BJ (cell line): ENCODE measurements at regions not wholly inside any gene's neighbourhood (a gene's known extent, or its start where the extent isn't known, plus 50 kb on each side); places are given as distances from the start of the nearest gene placed in this dataset.

Source experiments
- CTCF ChIA-PET: fragments of 350-600 bp; formaldehyde crosslinking; extraction: SDS; loops from one replicate; lab custom pipeline; 2021; ENCODE audit warnings: antibody characterized with exemption, inconsistent platforms; lab: Yijun Ruan, JAX
- POLR2A ChIA-PET: fragments of 300-600 bp; sonication (Branson Sonifier 250); formaldehyde crosslinking; extraction: SDS; loops from one replicate; lab custom pipeline; 2021; ENCODE audit warnings: antibody characterized with exemption; lab: Charles Lee
- DNase-seq: peaks from one replicate; pipeline ENCODE4 v3.0.0-alpha.2; 2011; ENCODE audit warnings: low read depth
- H3K27me3 ChIP-seq: 2 replicates; pipeline ENCODE4 v1.6.0; 2011; ENCODE audit warnings: low read length; ENCODE audit not compliant: control insufficient read depth, insufficient read depth
- H3K36me3 ChIP-seq: 2 replicates; pipeline ENCODE4 v1.5.1; 2011; ENCODE audit warnings: low read length; ENCODE audit not compliant: control insufficient read depth, insufficient read depth
- H3K4me3 ChIP-seq: 2 replicates; pipeline ENCODE4 v1.5.1; 2011; ENCODE audit warnings: low read depth, mild to moderate bottlenecking, control low read depth, low read length
- CTCF ChIP-seq: IDR thresholded peaks from 2 replicates; pipeline ENCODE4 v1.5.1; 2011; ENCODE audit warnings: low read depth, mild to moderate bottlenecking, control low read depth, inconsistent platforms, low read length, moderate library complexity; ENCODE audit not compliant: insufficient read depth

DNA sequence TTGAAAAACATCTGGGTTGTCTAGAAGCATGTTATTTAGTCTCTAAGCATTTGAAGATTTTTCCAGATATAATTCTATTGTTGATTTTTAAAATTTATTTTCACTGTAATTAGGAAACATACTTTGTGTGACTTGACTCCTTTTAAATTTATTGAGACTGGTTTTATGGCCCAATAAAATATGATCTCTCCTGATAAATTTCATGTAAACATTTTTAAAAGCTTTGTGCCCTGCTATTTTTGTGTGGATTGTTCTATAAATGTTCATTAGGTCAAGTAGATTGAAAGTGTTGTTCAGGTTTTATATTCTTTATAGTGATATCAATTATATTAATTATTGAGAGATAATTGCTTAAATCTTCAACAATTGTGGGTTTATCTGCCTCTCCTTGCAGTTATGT, 105.4 kb downstream of the RFX6 start:
- no peak for DNase-seq
- Histone ChIP-seq H3K36me3 (no peaks in the 10 kb centered on the region), H3K4me3 (no peak overlapping the region), H3K27me3 (no peaks in the 10 kb centered on the region)
- ChIA-PET POLR2A (no interaction called here), CTCF (no interaction called here)
- no peak for TF ChIP-seq CTCF

DNA sequence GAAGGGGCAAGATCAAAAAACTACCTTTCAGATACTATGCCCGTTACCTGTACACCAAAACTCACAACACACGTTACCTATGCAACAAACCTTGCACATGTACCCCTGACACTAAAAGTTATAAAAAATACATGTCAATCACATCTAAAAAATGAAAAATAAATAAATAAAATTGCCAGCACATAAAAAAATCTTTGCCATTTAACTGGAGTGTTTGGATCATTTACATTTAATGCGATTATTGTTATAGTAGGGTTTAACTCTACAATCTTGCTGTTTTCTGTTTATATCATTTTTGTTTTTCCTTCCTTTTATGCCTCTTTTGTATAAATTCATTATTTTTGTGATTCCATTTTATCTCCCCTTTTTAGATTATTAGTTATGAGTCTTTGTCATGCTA, 106.3 kb downstream of the RFX6 start:
- Histone ChIP-seq H3K27me3 (no peaks in the 10 kb centered on the region), H3K4me3 (no peak overlapping the region), H3K36me3 (no peaks in the 10 kb centered on the region)
- POLR2A ChIA-PET: no interaction called here
- CTCF ChIA-PET: no interaction called here
- TF ChIP-seq CTCF: no peak
- no peak for DNase-seq

- Histone ChIP-seq H3K4me3 (no peak overlapping the region), H3K27me3 (no peaks in the 10 kb centered on the region), H3K36me3 (no peaks in the 10 kb centered on the region)
- POLR2A ChIA-PET: no interaction called here
- no peak for TF ChIP-seq CTCF
- CTCF ChIA-PET: no interaction called here
- DNase-seq: no peak
Observed at GRCh38 chr6:116986819-116987218, 109.8 kb downstream of the RFX6 start.

DNA sequence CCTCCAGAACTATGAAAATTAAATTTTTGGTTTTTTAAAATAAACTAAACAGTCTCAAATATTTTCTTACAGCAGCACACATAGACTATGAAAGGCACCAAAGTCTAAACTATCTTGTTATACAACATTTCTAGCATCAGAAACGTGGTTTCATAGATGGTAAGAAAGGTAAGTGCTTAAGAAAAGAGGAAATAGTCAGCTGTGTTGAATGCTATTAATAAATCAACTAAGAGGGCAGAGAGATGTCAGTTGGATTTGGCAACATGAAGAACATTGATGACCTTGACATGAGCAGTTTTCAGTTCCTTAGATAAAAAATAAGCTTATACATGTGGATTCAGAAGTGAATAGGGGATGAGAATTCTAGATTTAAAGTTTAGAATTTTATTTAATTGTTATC, 113.6 kb downstream of the RFX6 start:
- H3K36me3 ChIP-seq: no peaks in the 10 kb centered on the region
- no peak for DNase-seq
- no peak for TF ChIP-seq CTCF
- CTCF ChIA-PET: no interaction called here
- no peaks in the 10 kb centered on the region for H3K27me3 ChIP-seq
- no peak overlapping the region for H3K4me3 ChIP-seq
- POLR2A ChIA-PET: no interaction called here

DNA sequence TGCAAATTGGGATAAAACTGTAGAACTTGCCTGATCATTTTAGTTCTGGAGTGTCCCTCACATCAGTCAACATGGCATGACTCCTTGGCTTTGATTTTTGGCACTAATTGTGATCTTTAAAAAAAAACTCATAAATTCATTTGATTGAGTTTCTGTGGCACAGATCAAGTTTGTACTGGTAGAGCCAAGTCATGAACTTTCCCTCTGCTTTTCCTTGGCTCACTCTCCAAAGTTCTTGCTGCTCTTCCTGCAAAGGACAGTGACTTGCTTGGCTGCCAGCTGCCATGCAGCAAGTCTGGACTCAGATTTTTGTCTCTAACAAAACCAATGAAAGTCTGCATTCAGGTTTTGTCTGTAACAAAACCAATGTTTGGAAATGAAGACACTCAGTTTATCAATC, 115.5 kb downstream of the RFX6 start:
- Histone ChIP-seq H3K27me3 (no peaks in the 10 kb centered on the region), H3K4me3 (no peak overlapping the region), H3K36me3 (no peaks in the 10 kb centered on the region)
- no peak for TF ChIP-seq CTCF
- POLR2A ChIA-PET: no interaction called here
- CTCF ChIA-PET: no interaction called here
- no peak for DNase-seq
